GM12874 (cell line): ENCODE measurements at regions not wholly inside any gene's neighbourhood (a gene's known extent, or its start where the extent isn't known, plus 50 kb on each side); places are given as distances from the start of the nearest gene placed in this dataset.

Experiments
- CTCF ChIP-seq: IDR thresholded peaks from 2 replicates; pipeline ENCODE4 v1.5.1; 2011; ENCODE audit warnings: low read depth, mild to moderate bottlenecking, control low read depth, low read length, moderate library complexity; ENCODE audit not compliant: insufficient read depth

- TF ChIP-seq CTCF, result no peak
These were observed 458.3 kb downstream of the COG6 start for GRCh38 chr13:40113643-40114304.

- TF ChIP-seq CTCF, result no peak
These were observed 458.9 kb downstream of the COG6 start for GRCh38 chr13:40114305-40114896.

GRCh38 chr13:40115426-40115825, 460.0 kb downstream of the COG6 start:
- TF ChIP-seq CTCF, result no peak

GRCh38 chr13:40116008-40116407, 460.5 kb downstream of the COG6 start:
- TF ChIP-seq CTCF, result no peak

- no peak for TF ChIP-seq CTCF
These were observed 462.9 kb downstream of the COG6 start for GRCh38 chr13:40118337-40118736.

GRCh38 chr13:40119852-40120251, 464.4 kb downstream of the COG6 start:
- no peak for TF ChIP-seq CTCF

GRCh38 chr13:40120288-40120687, 464.8 kb downstream of the COG6 start:
- TF ChIP-seq CTCF, result no peak
